Endothelial cell of umbilical vein (primary cell): ENCODE measurements at regions not wholly inside any gene's neighbourhood (a gene's known extent, or its start where the extent isn't known, plus 50 kb on each side); places are given as distances from the start of the nearest gene placed in this dataset.

ENCODE experiments used
- BruUV-seq: library from RNA; stranded (reverse); fragments of 400-500 nt; replicated peaks from 2 replicates; lab custom pipeline; 2021; lab: Mats Ljungman, UMichigan
- CTCF ChIA-PET: fragments of 300-600, 350-600 bp; sonication (Branson Sonifier 250); formaldehyde crosslinking; loops from one replicate; lab custom pipeline; 2021; ENCODE audit warnings: antibody characterized with exemption, inconsistent platforms; lab: Charles Lee
- POLR2A ChIA-PET: fragments of 300-600, 350-600 bp; sonication (Branson Sonifier 250); formaldehyde crosslinking; loops from one replicate; lab custom pipeline; 2021; ENCODE audit warnings: antibody characterized with exemption, inconsistent platforms; lab: Charles Lee
- DNase-seq: peaks from one replicate; pipeline ENCODE4 v3.0.0-alpha.2; 2011; ENCODE audit warnings: low read depth, low spot score
- FAIRE-seq: peaks from 2 replicates; lab custom pipeline; 2011; peaks lifted over from hg19 to GRCh38; lab: Jason Lieb, UNC
- H2AFZ ChIP-seq: 2 replicates; pipeline ENCODE4 v1.6.0; 2012; ENCODE audit warnings: low read depth, low read length, control low read depth, inconsistent platforms
- H3K27ac ChIP-seq: 2 replicates; pipeline ENCODE4 v1.5.1; 2011; ENCODE audit warnings: low read depth, mild to moderate bottlenecking, control low read depth, low read length, moderate library complexity; ENCODE audit not compliant: insufficient read depth
- H3K27me3 ChIP-seq, 2 experiments: 2 replicates each; pipeline versions ENCODE4 v1.6.0 to v1.6.1; 2011; ENCODE audit warnings: low read length in 2 of 2, mixed read lengths in 1 of 2; ENCODE audit not compliant: control insufficient read depth in 2 of 2, insufficient read depth in 2 of 2
- H3K36me3 ChIP-seq, 2 experiments: 2 replicates in 1 of 2; 3 replicates in 1 of 2; pipeline ENCODE4 v1.5.1; 2011; ENCODE audit warnings: low read length in 2 of 2, mild to moderate bottlenecking in 1 of 2, moderate library complexity in 1 of 2; ENCODE audit not compliant: control insufficient read depth in 2 of 2, insufficient read depth in 2 of 2; ENCODE audit errors: extremely low read depth in 1 of 2
- H3K4me1 ChIP-seq: 3 replicates; pipeline ENCODE4 v1.5.1; 2011; ENCODE audit warnings: mild to moderate bottlenecking, low read length; ENCODE audit not compliant: control insufficient read depth, insufficient read depth; ENCODE audit errors: extremely low read depth
- H3K4me2 ChIP-seq: 2 replicates; pipeline ENCODE4 v1.6.1; 2011; ENCODE audit warnings: low read length, control low read depth, mixed read lengths; ENCODE audit not compliant: insufficient read depth
- H3K4me3 ChIP-seq, 3 experiments: fragments of 200-600 bp in 1 of 3; sonication (generic), shearing (Covaris generic) in 1 of 3; replicated peaks in 1 of 3; 2 replicates each; pipeline ENCODE4 v1.5.1; 2011 to 2016; ENCODE audit warnings: control low read depth in 3 of 3, low read length in 3 of 3, mild to moderate bottlenecking in 2 of 3, inconsistent platforms in 1 of 3, low read depth in 1 of 3, moderate library complexity in 1 of 3; ENCODE audit not compliant: insufficient read depth in 1 of 3
- H3K79me2 ChIP-seq: 2 replicates; pipeline ENCODE4 v1.6.0; 2012; ENCODE audit warnings: low read length, inconsistent platforms; ENCODE audit not compliant: control insufficient read depth, insufficient read depth
- H3K9ac ChIP-seq: replicated peaks from 2 replicates; pipeline ENCODE3; 2011; ENCODE audit warnings: low read length, control low read depth; ENCODE audit not compliant: insufficient read depth; ENCODE audit errors: extremely low read depth
- H3K9me1 ChIP-seq: replicated peaks from 3 replicates; pipeline ENCODE4 v1.6.0; 2011; ENCODE audit warnings: mild to moderate bottlenecking, low read length; ENCODE audit not compliant: control insufficient read depth, insufficient read depth; ENCODE audit errors: extremely low read depth
- H3K9me3 ChIP-seq: replicated peaks from 2 replicates; pipeline ENCODE4 v1.5.1; 2012; ENCODE audit warnings: low read length, inconsistent platforms; ENCODE audit not compliant: control insufficient read depth, insufficient read depth
- H4K20me1 ChIP-seq: replicated peaks from 2 replicates; pipeline ENCODE3; 2011; ENCODE audit warnings: mild to moderate bottlenecking, low read length; ENCODE audit not compliant: control insufficient read depth, insufficient read depth; ENCODE audit errors: extremely low read depth
- CTCF ChIP-seq, 2 donors: IDR thresholded peaks; 1 replicate in 1 of 2; 2 replicates in 1 of 2; pipeline ENCODE4 v1.5.1; 2011; ENCODE audit warnings: low read length in 2 of 2, mild to moderate bottlenecking in 2 of 2, moderate library complexity in 2 of 2, control low read depth in 1 of 2, inconsistent platforms in 1 of 2, low read depth in 1 of 2; ENCODE audit not compliant: insufficient read depth in 1 of 2; ENCODE audit errors: extremely low read depth in 1 of 2
- EZH2 ChIP-seq: IDR thresholded peaks from 2 replicates; pipeline ENCODE4 v1.6.1; 2012; ENCODE audit warnings: borderline replicate concordance, low read depth, mild to moderate bottlenecking, moderate library complexity, low read length, inconsistent platforms; ENCODE audit not compliant: severe bottlenecking
- FOS ChIP-seq: IDR thresholded peaks from 2 replicates; pipeline ENCODE4 v1.6.1; 2011; ENCODE audit warnings: mild to moderate bottlenecking, low read length, moderate library complexity, borderline replicate concordance; ENCODE audit not compliant: insufficient read depth
- GATA2 ChIP-seq: IDR thresholded peaks from 2 replicates; pipeline ENCODE4 v1.7.0; 2011; ENCODE audit warnings: low read depth, mild to moderate bottlenecking, moderate library complexity, mixed read lengths, low read length; ENCODE audit not compliant: insufficient read length, insufficient read depth
- JUN ChIP-seq: IDR thresholded peaks from 2 replicates; pipeline ENCODE4 v1.6.1; 2011; ENCODE audit warnings: borderline replicate concordance, low read depth; ENCODE audit not compliant: insufficient read length, insufficient read depth
- MYC ChIP-seq: IDR thresholded peaks from one replicate; pipeline ENCODE4 v1.6.1; 2011; ENCODE audit warnings: mild to moderate bottlenecking, low read depth, low read length
- POLR2A ChIP-seq: IDR thresholded peaks from 2 replicates; pipeline ENCODE4 v1.6.1; 2012; ENCODE audit warnings: low read depth, mild to moderate bottlenecking, control low read depth, low read length
- POLR2AphosphoS5 ChIP-seq: IDR thresholded peaks from 2 replicates; pipeline ENCODE4 v1.6.1; 2012; ENCODE audit warnings: low read depth, mild to moderate bottlenecking, control low read depth, low read length, moderate library complexity; ENCODE audit not compliant: insufficient read depth
- dilution Hi-C: fragments of 300-500 bp; cut with MboI; formaldehyde crosslinking; loops from one replicate; pipeline ENCODE4 v1.15.0; 2019; ENCODE audit warnings: low sequenced_read_pairs; ENCODE audit not compliant: extremely low pct_ligation_motif_present
- intact Hi-C: fragments of 100-400 bp; cut with micrococcal nuclease; formaldehyde crosslinking; loops from one replicate; pipeline ENCODE4 v1.10.0; 2022
- TF ChIP-seq, protein P1 (sequence below): IDR thresholded peaks from 2 replicates; pipeline ENCODE4 v1.6.1; 2011; ENCODE audit not compliant: insufficient read depth, insufficient read length

DNA sequence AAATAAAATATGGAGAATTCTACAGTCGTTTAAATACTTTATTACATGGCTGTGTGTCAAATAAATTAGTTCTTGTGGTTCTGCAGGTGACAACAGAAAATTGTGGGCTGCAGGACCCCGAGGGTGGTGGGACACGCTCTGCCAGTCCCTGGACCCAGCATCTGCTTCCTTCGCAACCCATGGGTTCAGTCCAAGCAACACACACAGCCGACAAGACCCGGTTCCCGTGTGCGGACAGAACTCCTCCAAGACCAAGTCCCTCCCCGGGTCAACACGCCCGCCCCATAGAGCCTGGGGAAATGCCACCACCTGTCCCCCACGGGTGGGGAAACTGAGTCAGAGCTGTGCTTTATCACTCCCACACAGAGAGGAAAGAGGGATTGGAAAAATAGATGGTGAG, 238.9 kb downstream of the BRD1 start:
- no TSS peak for BruUV-seq
- Histone ChIP-seq H2AFZ (no peak overlapping the region), H4K20me1 (no peaks in the 10 kb centered on the region), H3K4me3 (no peak overlapping the region), H3K9me3 (no peaks in the 10 kb centered on the region), H3K27ac (no peak overlapping the region), H3K27me3 (no peaks in the 10 kb centered on the region), H3K4me1 (no peaks in the 10 kb centered on the region), H3K9me1 (no peaks in the 10 kb centered on the region), H3K4me2 (no peak overlapping the region), H3K36me3 (no peaks in the 10 kb centered on the region), H3K79me2 (no peaks in the 10 kb centered on the region), H3K9ac (no peak overlapping the region)
- DNase-seq, result no peak
- CTCF ChIA-PET, result no interaction called here
- TF ChIP-seq JUN (no peak), POLR2AphosphoS5 (no peak), CTCF (IDR thresholded peaks at IDR 0.05; ENCODE audit: extremely low read depth in 1 of 2, insufficient read depth in 1 of 2, low read depth in 1 of 2, low read length in 2 of 2) (no peak), FOS (no peak), EZH2 (no peak), MYC (no peak), POLR2A (no peak), GATA2 (no peak)
- TF ChIP-seq, protein P1, sequence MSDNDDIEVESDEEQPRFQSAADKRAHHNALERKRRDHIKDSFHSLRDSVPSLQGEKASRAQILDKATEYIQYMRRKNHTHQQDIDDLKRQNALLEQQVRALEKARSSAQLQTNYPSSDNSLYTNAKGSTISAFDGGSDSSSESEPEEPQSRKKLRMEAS, result no peak
- POLR2A ChIA-PET, result no interaction called here
- no peak for FAIRE-seq
- intact Hi-C loops (no loop called here), dilution Hi-C loops (no loop called here)
